Karpas-422 (cell line): ENCODE measurements at regions not wholly inside any gene's neighbourhood (a gene's known extent, or its start where the extent isn't known, plus 50 kb on each side); places are given as distances from the start of the nearest gene placed in this dataset.
"Not testable (repeated sequence)": the region's sequence is repeated elsewhere in the genome, so short reads cannot be mapped to it uniquely, and the experiment has no call there.

ENCODE experiments used
- DNase-seq: peaks from one replicate; pipeline ENCODE4 v3.0.0-alpha.2; 2015
- H2AFZ ChIP-seq: fragments of 200-600 bp; sonication (generic); 2 replicates; pipeline ENCODE4 v1.6.1; 2014; ENCODE audit warnings: antibody characterized with exemption, low read length, mixed read lengths
- H3K27ac ChIP-seq: fragments of 200-600 bp; sonication (generic); 2 replicates; pipeline ENCODE4 v1.5.1; 2014; ENCODE audit warnings: mild to moderate bottlenecking, low read length, moderate library complexity
- H3K27me3 ChIP-seq: fragments of 200-600 bp; sonication (generic); 2 replicates; pipeline ENCODE4 v1.6.1; 2014; ENCODE audit warnings: low read length, mixed read lengths
- H3K36me3 ChIP-seq: fragments of 200-600 bp; sonication (generic); 2 replicates; pipeline ENCODE4 v1.6.1; 2014; ENCODE audit warnings: low read length, mixed read lengths; ENCODE audit not compliant: insufficient read depth
- H3K4me1 ChIP-seq: fragments of 200-600 bp; sonication (generic); 2 replicates; pipeline ENCODE4 v1.6.1; 2014; ENCODE audit warnings: mild to moderate bottlenecking, low read length, mixed read lengths
- H3K4me2 ChIP-seq: fragments of 200-600 bp; sonication (generic); 2 replicates; pipeline ENCODE4 v1.6.1; 2014; ENCODE audit warnings: low read length, low read depth, mild to moderate bottlenecking; ENCODE audit not compliant: poor library complexity, severe bottlenecking
- H3K4me3 ChIP-seq: fragments of 200-600 bp; sonication (generic); 2 replicates; pipeline ENCODE4 v1.5.1; 2014; ENCODE audit warnings: mild to moderate bottlenecking, antibody characterized with exemption, low read length, mixed read lengths
- H3K79me2 ChIP-seq: fragments of 200-600 bp; sonication (generic); 2 replicates; pipeline ENCODE4 v1.6.1; 2014; ENCODE audit warnings: mild to moderate bottlenecking, low read length, mixed read lengths
- H3K9ac ChIP-seq: fragments of 200-600 bp; sonication (generic); 2 replicates; pipeline ENCODE4 v1.6.0; 2014; ENCODE audit warnings: low read length
- H3K9me2 ChIP-seq: fragments of 200-600 bp; sonication (generic), shearing (Covaris generic); replicated peaks from 2 replicates; pipeline ENCODE4 v1.6.0; 2014; ENCODE audit warnings: mild to moderate bottlenecking, low read length, moderate library complexity; ENCODE audit not compliant: insufficient read depth
- H3K9me3 ChIP-seq: fragments of 300-700, 200-600 bp; sonication (generic); 2 replicates; pipeline ENCODE4 v1.6.1; 2014; ENCODE audit warnings: low read length, mixed read lengths
- H4K20me1 ChIP-seq: fragments of 200-600 bp; sonication (generic); 2 replicates; pipeline ENCODE4 v1.6.1; 2014; ENCODE audit warnings: mild to moderate bottlenecking, antibody characterized with exemption, low read length, low read depth; ENCODE audit not compliant: insufficient read depth

- Histone ChIP-seq H3K4me2 (no peak overlapping the region), H3K27ac (no peak overlapping the region), H3K36me3 (no peaks in the 10 kb centered on the region), H3K4me3 (no peak overlapping the region), H3K79me2 (no peaks in the 10 kb centered on the region), H2AFZ (no peak overlapping the region), H3K9ac (no peak overlapping the region), H3K9me2 (no peaks in the 10 kb centered on the region), H3K4me1 (no peaks in the 10 kb centered on the region), H4K20me1 (no peaks in the 10 kb centered on the region), H3K9me3 (no peaks in the 10 kb centered on the region), H3K27me3 (no peaks in the 10 kb centered on the region)
- no peak for DNase-seq
Measured at GRCh38 chr4:170716868-170717267, 627.1 kb upstream of the AADAT start.

GRCh38 chr4:170705907-170706306, 616.2 kb upstream of the AADAT start:
- no peaks in the 10 kb centered on the region for H3K36me3 ChIP-seq
- no peak overlapping the region for H3K4me2 ChIP-seq
- H3K9me3 ChIP-seq: no peaks in the 10 kb centered on the region
- H2AFZ ChIP-seq: no peak overlapping the region
- H3K27ac ChIP-seq: no peak overlapping the region
- H4K20me1 ChIP-seq: no peaks in the 10 kb centered on the region
- no peak overlapping the region for H3K4me3 ChIP-seq
- no peak for DNase-seq
- no peaks in the 10 kb centered on the region for H3K9me2 ChIP-seq
- no peaks in the 10 kb centered on the region for H3K79me2 ChIP-seq
- H3K4me1 ChIP-seq: no peaks in the 10 kb centered on the region
- H3K9ac ChIP-seq: no peak overlapping the region
- H3K27me3 ChIP-seq: no peaks in the 10 kb centered on the region

DNA sequence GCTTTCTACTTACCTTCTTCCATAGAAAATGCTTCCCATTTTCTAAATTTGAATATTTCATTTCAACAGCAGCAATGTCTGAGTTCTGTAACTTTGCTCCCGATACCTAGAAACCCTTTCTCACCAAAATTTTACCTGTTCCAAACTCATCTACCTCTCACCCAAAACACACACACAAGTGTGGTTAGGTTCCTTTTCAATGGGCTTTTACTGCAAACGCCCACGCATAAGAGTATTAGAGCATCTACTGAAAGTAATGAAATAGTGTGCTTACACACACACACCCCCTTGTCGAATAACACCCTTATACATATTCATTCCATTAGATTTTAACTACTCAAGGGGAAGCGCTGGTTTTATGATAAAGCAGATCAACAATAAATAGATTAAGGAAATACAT, 610.3 kb upstream of the AADAT start:
- no peak overlapping the region for H3K9ac ChIP-seq
- H3K27ac ChIP-seq: no peak overlapping the region
- no peaks in the 10 kb centered on the region for H3K27me3 ChIP-seq
- H3K79me2 ChIP-seq: no peaks in the 10 kb centered on the region
- no peak overlapping the region for H2AFZ ChIP-seq
- H3K4me2 ChIP-seq: no peak overlapping the region
- H3K4me3 ChIP-seq: no peak overlapping the region
- no peaks in the 10 kb centered on the region for H4K20me1 ChIP-seq
- no peaks in the 10 kb centered on the region for H3K4me1 ChIP-seq
- no peaks in the 10 kb centered on the region for H3K36me3 ChIP-seq
- H3K9me2 ChIP-seq: no peaks in the 10 kb centered on the region
- H3K9me3 ChIP-seq: no peaks in the 10 kb centered on the region
- DNase-seq: no peak

DNA sequence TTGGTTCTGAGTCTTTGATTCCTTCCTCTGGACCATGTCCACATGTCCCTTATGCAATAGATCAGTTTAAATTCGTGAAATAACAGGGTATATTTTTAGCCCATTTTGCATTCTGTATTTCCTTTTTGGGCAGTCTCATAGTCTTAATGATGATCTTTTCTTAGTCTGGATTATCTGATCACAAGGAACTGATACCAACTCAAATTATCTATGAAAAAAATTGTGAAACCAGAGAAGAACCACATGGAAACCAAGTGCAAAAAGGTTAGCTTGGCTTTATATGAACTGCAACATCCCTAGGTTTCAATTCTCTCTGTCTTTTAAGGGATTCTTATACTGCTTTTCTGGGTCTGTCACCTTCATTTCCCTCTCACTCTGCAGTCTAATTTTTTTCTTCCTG, 608.6 kb upstream of the AADAT start:
- DNase-seq: no peak
- Histone ChIP-seq H3K4me2 (no peak overlapping the region), H3K9me2 (no peaks in the 10 kb centered on the region), H3K4me1 (no peaks in the 10 kb centered on the region), H3K9me3 (no peaks in the 10 kb centered on the region), H4K20me1 (no peaks in the 10 kb centered on the region), H2AFZ (no peak overlapping the region), H3K9ac (no peak overlapping the region), H3K27me3 (no peaks in the 10 kb centered on the region), H3K36me3 (no peaks in the 10 kb centered on the region), H3K79me2 (no peaks in the 10 kb centered on the region), H3K27ac (no peak overlapping the region), H3K4me3 (no peak overlapping the region)

GRCh38 chr4:170697845-170698244, 608.1 kb upstream of the AADAT start:
- no peaks in the 10 kb centered on the region for H3K36me3 ChIP-seq
- H3K79me2 ChIP-seq: no peaks in the 10 kb centered on the region
- no peak overlapping the region for H3K4me3 ChIP-seq
- no peaks in the 10 kb centered on the region for H3K27me3 ChIP-seq
- H3K9me3 ChIP-seq: no peaks in the 10 kb centered on the region
- no peak overlapping the region for H2AFZ ChIP-seq
- H3K27ac ChIP-seq: no peak overlapping the region
- H3K9ac ChIP-seq: no peak overlapping the region
- H3K4me1 ChIP-seq: no peaks in the 10 kb centered on the region
- no peaks in the 10 kb centered on the region for H4K20me1 ChIP-seq
- H3K4me2 ChIP-seq: no peak overlapping the region
- no peak for DNase-seq
- no peaks in the 10 kb centered on the region for H3K9me2 ChIP-seq

- Histone ChIP-seq H3K4me2 (no peak overlapping the region), H3K4me1 (no peaks in the 10 kb centered on the region), H3K9ac (no peak overlapping the region), H3K36me3 (no peaks in the 10 kb centered on the region), H3K79me2 (no peaks in the 10 kb centered on the region), H3K27ac (no peak overlapping the region), H2AFZ (no peak overlapping the region), H3K4me3 (no peak overlapping the region), H3K27me3 (no peaks in the 10 kb centered on the region), H3K9me2 (no peaks in the 10 kb centered on the region), H3K9me3 (no peaks in the 10 kb centered on the region), H4K20me1 (no peaks in the 10 kb centered on the region)
- DNase-seq: no peak
Measured at GRCh38 chr4:170697045-170697444, 607.3 kb upstream of the AADAT start.

- Histone ChIP-seq H3K4me3 (no peak overlapping the region), H3K4me2 (no peak overlapping the region), H3K9me3 (no peaks in the 10 kb centered on the region), H2AFZ (no peak overlapping the region), H3K9ac (no peak overlapping the region), H3K9me2 (no peaks in the 10 kb centered on the region), H4K20me1 (no peaks in the 10 kb centered on the region), H3K36me3 (no peaks in the 10 kb centered on the region), H3K79me2 (no peaks in the 10 kb centered on the region), H3K4me1 (no peaks in the 10 kb centered on the region), H3K27ac (no peak overlapping the region), H3K27me3 (no peaks in the 10 kb centered on the region)
- no peak for DNase-seq
Measured at GRCh38 chr4:170691168-170691567, 601.4 kb upstream of the AADAT start.

GRCh38 chr4:170687751-170688150, 598.0 kb upstream of the AADAT start:
- no peaks in the 10 kb centered on the region for H3K36me3 ChIP-seq
- no peaks in the 10 kb centered on the region for H3K9me2 ChIP-seq
- H3K4me2 ChIP-seq: no peak overlapping the region
- DNase-seq: no peak
- no peak overlapping the region for H3K27ac ChIP-seq
- H3K4me3 ChIP-seq: no peak overlapping the region
- no peaks in the 10 kb centered on the region for H3K4me1 ChIP-seq
- H3K79me2 ChIP-seq: no peaks in the 10 kb centered on the region
- no peak overlapping the region for H3K9ac ChIP-seq
- H4K20me1 ChIP-seq: no peaks in the 10 kb centered on the region
- H3K27me3 ChIP-seq: no peaks in the 10 kb centered on the region
- H2AFZ ChIP-seq: no peak overlapping the region
- no peaks in the 10 kb centered on the region for H3K9me3 ChIP-seq

GRCh38 chr4:170685701-170686100, 595.9 kb upstream of the AADAT start:
- DNase-seq, H3K9me2 ChIP-seq, H4K20me1 ChIP-seq, H3K4me2 ChIP-seq, H3K27ac ChIP-seq, H3K9ac ChIP-seq, H2AFZ ChIP-seq, H3K4me3 ChIP-seq, H3K27me3 ChIP-seq, H3K79me2 ChIP-seq, H3K36me3 ChIP-seq, H3K4me1 ChIP-seq, H3K9me3 ChIP-seq: not testable (repeated sequence)
